ENCODE measurements at regions not wholly inside any gene's neighbourhood (a gene's known extent, or its start where the extent isn't known, plus 50 kb on each side); places are given as distances from the start of the nearest gene placed in this dataset.
"Not testable (repeated sequence)": the region's sequence is repeated elsewhere in the genome, so short reads cannot be mapped to it uniquely, and the experiment has no call there.

DNA sequence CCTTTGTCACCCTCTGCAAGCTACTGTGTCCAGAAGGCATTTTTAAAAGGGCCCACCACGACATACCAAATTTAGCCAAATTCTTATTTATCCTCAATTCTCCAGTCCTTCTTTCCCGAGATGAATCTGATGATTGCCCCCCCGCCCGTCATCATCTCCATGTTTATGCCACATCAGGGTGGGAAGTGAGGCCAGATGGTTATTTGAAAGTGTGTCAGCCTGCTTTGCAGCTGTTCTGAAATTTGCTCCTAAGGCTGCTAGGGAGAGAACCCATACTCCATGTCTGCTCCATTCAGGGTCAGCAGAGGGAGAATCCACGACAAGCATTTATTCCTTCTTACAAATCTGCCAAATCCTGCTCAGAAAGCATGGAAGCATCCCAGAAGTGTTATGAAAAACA is 337.8 kb downstream of the ADAMTS20 start:
- H3K4me3 ChIP-seq (ENCODE audit: low read length): no peak overlapping the region
- no peaks in the 10 kb centered on the region for H3K9me3 ChIP-seq (ENCODE audit: control insufficient read depth, low read length)
- DNase-seq (no peak), ATAC-seq (no peak)
- intact Hi-C loops (cut with DNase I): no loop called here
- H3K27ac ChIP-seq (ENCODE audit: low read length): no peak overlapping the region
- H3K4me1 ChIP-seq (ENCODE audit: control insufficient read depth, insufficient read depth, low read length): no peaks in the 10 kb centered on the region
- WGBS: 81% methylated on average over 5 of the region's 5 CpGs
- no peaks in the 10 kb centered on the region for H3K27me3 ChIP-seq (ENCODE audit: control insufficient read depth, insufficient read depth)

DNA sequence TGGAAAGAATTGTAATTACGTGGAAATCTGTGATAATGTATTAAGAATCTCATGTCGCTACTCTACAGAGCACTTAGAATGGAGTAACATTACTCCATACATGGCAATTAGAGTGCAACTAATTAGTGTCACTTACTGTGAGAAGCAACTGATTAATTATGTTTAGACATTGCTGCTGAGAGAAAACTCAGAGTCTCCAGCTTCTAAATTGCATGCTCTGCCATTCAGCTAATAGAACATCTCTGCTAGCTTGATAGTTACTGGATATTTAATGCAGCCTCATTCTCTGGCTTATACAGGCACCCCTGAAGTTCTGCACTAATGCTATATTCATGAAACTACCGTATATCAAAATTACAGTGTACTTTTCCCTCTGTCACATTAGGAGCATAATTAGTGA is 338.4 kb downstream of the ADAMTS20 start:
- intact Hi-C loops (cut with DNase I): no loop called here
- no peak overlapping the region for H3K27ac ChIP-seq (ENCODE audit: low read length)
- WGBS: 87% methylated on average over 3 of the region's 3 CpGs
- no peak for ATAC-seq
- H3K9me3 ChIP-seq (ENCODE audit: control insufficient read depth, low read length): no peaks in the 10 kb centered on the region
- no peak for DNase-seq
- no peaks in the 10 kb centered on the region for H3K4me1 ChIP-seq (ENCODE audit: control insufficient read depth, insufficient read depth, low read length)
- no peaks in the 10 kb centered on the region for H3K27me3 ChIP-seq (ENCODE audit: control insufficient read depth, insufficient read depth)
- H3K4me3 ChIP-seq (ENCODE audit: low read length): no peak overlapping the region

DNA sequence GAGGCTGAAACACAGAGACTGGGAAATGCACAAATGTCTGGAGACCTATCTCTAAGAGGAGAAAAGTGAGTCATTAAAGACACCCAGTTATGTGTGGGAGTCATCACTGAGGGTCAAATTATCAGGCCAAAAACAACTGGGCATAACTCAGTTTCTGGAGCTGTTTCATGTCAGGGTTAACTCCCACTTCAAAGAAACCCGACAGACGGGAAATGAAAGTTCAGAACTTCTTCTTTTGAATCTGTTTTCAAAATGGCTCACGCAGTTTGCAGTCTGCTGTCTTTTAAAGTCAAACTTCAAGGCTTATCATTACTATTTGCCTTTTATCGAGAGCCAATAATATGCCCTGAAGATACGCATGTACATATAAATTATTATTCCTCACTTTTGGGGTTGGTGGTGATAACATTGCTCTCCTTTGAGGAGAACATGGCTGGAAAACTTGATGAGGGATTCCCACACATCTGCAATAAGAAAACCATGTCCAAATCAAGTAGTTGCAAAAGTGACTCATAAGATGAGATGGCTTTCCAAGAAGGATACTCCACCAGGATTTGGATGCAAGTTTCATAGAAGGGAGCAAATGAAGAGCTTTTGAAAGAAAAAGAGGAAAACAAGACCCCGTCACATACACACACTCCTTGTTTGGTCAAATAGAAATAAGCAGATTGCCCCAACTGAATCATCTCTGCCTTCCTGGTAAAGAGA is 341.4 kb downstream of the ADAMTS20 start:
- ATAC-seq: peak in 1 of 2 donors; percentile 87
- H3K27ac ChIP-seq (ENCODE audit: low read length): no peak overlapping the region

DNA sequence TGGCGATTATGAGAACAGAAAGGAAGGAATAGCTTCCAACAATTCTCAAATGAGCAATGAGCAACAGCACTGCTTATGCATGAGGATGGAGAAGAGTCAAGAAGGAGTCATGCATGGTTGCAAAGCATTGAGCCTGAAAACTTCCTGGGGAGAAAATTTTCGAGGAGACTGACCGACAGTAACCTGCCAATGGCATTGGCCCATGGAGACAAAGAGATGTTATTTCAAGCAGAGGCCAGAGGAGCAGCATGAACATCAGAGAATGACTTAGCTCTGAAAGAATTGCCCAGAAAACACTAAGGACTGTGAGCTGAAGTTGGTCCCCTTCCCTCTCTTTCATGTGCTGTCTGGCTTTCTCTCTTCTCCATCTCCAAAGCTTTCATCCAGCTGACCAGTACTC is 343.4 kb downstream of the ADAMTS20 start:
- no peak for ATAC-seq
- no peak overlapping the region for H3K27ac ChIP-seq (ENCODE audit: low read length)
- 81% methylated on average over 3 of the region's 3 CpGs for WGBS
- no peaks in the 10 kb centered on the region for H3K27me3 ChIP-seq (ENCODE audit: control insufficient read depth, insufficient read depth)
- H3K9me3 ChIP-seq (ENCODE audit: control insufficient read depth, low read length): no peaks in the 10 kb centered on the region
- H3K4me3 ChIP-seq (ENCODE audit: low read length): no peak overlapping the region
- no peak for DNase-seq
- no peaks in the 10 kb centered on the region for H3K4me1 ChIP-seq (ENCODE audit: control insufficient read depth, insufficient read depth, low read length)
- intact Hi-C loops (cut with DNase I): no loop called here

More for the DNA sequence above, 341.4 kb downstream of the ADAMTS20 start:
- H3K27me3 ChIP-seq (ENCODE audit: control insufficient read depth, insufficient read depth): no peaks in the 10 kb centered on the region
- H3K4me1 ChIP-seq (ENCODE audit: control insufficient read depth, insufficient read depth, low read length): no peaks in the 10 kb centered on the region
- WGBS: 51% methylated on average over 6 of the region's 6 CpGs
- intact Hi-C loops (cut with DNase I): no loop called here
- DNase-seq: no peak
- no peak overlapping the region for H3K4me3 ChIP-seq (ENCODE audit: low read length)
- no peaks in the 10 kb centered on the region for H3K9me3 ChIP-seq (ENCODE audit: control insufficient read depth, low read length)

DNA sequence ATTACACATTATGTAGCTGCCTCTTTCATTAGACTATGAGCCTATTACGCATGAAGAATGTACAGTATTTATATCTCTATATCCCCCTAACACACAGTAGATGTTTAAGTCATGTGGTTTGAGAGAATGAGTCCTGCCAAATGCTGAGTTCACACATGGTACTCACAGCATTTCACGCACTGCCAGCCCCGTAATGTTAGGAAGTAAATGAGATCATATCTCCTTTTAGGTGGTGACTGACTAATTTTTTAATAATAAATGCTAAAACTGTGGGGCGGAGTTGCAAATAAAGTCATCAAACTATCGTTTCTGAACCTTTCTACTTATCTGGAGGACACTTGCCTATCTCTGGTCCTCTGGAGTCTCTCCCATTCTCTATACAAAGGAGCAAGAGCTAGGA is 343.8 kb downstream of the ADAMTS20 start:
- H3K9me3 ChIP-seq (ENCODE audit: control insufficient read depth, low read length): no peaks in the 10 kb centered on the region
- 81% methylated on average over 5 of the region's 5 CpGs for WGBS
- no peak for DNase-seq
- no peak for ATAC-seq
- no peak overlapping the region for H3K4me3 ChIP-seq (ENCODE audit: low read length)
- no peaks in the 10 kb centered on the region for H3K4me1 ChIP-seq (ENCODE audit: control insufficient read depth, insufficient read depth, low read length)
- intact Hi-C loops (cut with DNase I): no loop called here
- no peak overlapping the region for H3K27ac ChIP-seq (ENCODE audit: low read length)
- H3K27me3 ChIP-seq (ENCODE audit: control insufficient read depth, insufficient read depth): no peaks in the 10 kb centered on the region

DNA sequence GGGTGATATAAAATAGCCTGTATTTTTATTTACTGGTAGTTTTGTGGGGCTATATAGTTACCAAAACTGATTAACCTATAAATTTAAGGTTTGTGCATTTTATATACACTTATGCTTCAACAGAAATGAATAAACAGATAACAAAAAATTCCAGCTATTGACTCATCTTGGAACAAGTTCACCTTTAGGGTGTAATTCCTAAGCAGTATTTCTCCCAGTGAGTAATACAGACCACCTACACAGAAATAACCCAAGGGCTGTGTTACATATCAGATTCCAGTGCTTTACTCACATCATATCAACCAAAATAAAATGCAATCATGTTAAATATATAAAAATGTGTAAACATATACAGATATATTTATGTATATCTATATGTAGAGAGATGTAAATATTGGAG is 345.6 kb downstream of the ADAMTS20 start:
- H3K9me3 ChIP-seq (ENCODE audit: control insufficient read depth, low read length): no peaks in the 10 kb centered on the region
- no peak overlapping the region for H3K27ac ChIP-seq (ENCODE audit: low read length)
- intact Hi-C loops (cut with DNase I): no loop called here
- no peak for DNase-seq
- no peaks in the 10 kb centered on the region for H3K27me3 ChIP-seq (ENCODE audit: control insufficient read depth, insufficient read depth)
- no peaks in the 10 kb centered on the region for H3K4me1 ChIP-seq (ENCODE audit: control insufficient read depth, insufficient read depth, low read length)
- H3K4me3 ChIP-seq (ENCODE audit: low read length): no peak overlapping the region
- no peak for ATAC-seq

DNA sequence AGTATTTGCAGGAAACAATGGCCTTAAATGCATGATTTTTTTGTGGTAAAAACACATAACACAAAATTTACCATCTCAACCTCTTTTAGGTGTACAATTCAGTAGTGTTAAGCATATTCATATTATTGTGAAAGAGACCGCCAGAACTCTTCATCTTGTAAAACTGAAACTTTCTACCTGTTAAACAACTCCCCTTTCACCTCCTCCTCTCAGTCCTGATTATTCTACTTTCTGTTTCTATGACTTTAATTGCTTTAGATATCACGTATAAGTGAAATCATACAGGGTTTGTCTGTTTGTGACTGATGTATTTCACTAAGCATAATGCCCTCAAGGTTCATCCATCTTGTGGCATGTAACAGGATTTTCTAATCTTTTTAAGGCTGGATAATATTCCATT is 353.4 kb downstream of the ADAMTS20 start:
- DNase-seq (no peak), ATAC-seq (no peak)
- H3K9me3 ChIP-seq (ENCODE audit: control insufficient read depth, low read length): no peaks in the 10 kb centered on the region
- no peaks in the 10 kb centered on the region for H3K4me1 ChIP-seq (ENCODE audit: control insufficient read depth, insufficient read depth, low read length)
- intact Hi-C loops (cut with DNase I): no loop called here
- H3K4me3 ChIP-seq (ENCODE audit: low read length): no peak overlapping the region
- WGBS: 93% methylated on average over 2 of the region's 2 CpGs
- no peak overlapping the region for H3K27ac ChIP-seq (ENCODE audit: low read length)
- no peaks in the 10 kb centered on the region for H3K27me3 ChIP-seq (ENCODE audit: control insufficient read depth, insufficient read depth)

DNA sequence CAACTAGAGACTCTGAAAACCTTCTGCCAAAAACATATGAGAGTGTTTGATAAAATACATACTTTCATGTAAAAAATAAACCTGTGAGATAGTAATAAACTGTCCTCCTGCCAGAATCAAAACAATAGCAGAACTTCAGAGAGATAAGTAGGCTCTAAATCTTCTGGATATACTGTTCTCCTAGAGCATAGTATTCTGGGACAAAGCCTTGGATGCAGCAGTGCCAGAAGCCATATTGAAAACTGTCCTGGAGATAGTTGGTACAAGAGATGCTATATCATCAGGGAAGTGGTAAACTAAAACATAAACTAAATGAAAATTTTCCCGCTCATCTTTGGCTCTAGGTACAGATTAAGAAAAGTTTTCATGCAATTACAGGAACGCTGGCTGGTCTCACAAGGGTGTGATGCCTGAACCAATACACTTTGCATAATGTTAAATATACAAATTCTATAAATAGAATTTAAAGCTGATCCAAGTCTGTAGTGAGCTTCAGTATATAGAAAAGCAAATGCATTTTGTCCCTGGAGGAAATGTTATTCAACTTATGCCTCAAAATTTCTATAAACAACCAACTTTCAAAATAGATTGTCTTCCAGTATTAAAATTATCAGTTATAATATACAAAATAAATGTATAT is 355.6 kb downstream of the ADAMTS20 start:
- intact Hi-C loops (cut with DNase I): no loop called here
- Histone ChIP-seq H3K9me3 (ENCODE audit: control insufficient read depth, low read length) (no peaks in the 10 kb centered on the region), H3K4me3 (ENCODE audit: low read length) (no peak overlapping the region), H3K27me3 (ENCODE audit: control insufficient read depth, insufficient read depth) (no peaks in the 10 kb centered on the region), H3K27ac (ENCODE audit: low read length) (no peak overlapping the region), H3K4me1 (ENCODE audit: control insufficient read depth, insufficient read depth, low read length) (no peaks in the 10 kb centered on the region)
- DNase-seq (no peak), ATAC-seq (no peak)
- WGBS: 93% methylated on average over 2 of the region's 2 CpGs

DNA sequence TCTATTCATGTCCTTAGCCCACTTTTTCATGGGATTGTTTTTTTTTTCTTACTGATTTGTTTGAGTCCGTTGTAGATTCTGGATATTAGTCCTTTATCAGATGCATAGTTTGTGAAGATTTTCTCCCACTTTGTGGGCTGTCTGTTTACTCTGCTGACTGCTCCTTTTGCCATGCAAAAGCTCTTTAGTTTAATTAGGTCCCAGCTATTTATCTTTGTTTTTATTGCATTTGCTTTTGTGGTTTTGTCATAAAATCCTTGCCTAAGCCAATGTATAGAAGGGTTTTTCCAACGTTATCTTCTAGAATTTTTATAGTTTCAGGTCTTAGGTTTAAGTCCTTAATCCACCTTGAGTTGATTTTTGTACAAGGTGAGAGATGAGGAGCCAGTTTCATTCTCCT is 358.9 kb downstream of the ADAMTS20 start:
- ATAC-seq; H3K9me3 ChIP-seq (ENCODE audit: control insufficient read depth, low read length); H3K27me3 ChIP-seq (ENCODE audit: control insufficient read depth, insufficient read depth); H3K4me3 ChIP-seq (ENCODE audit: low read length); H3K4me1 ChIP-seq (ENCODE audit: control insufficient read depth, insufficient read depth, low read length); DNase-seq; H3K27ac ChIP-seq (ENCODE audit: low read length); intact Hi-C loops (cut with DNase I): not testable (repeated sequence)
- WGBS: 80% methylated on average over 2 of the region's 2 CpGs

DNA sequence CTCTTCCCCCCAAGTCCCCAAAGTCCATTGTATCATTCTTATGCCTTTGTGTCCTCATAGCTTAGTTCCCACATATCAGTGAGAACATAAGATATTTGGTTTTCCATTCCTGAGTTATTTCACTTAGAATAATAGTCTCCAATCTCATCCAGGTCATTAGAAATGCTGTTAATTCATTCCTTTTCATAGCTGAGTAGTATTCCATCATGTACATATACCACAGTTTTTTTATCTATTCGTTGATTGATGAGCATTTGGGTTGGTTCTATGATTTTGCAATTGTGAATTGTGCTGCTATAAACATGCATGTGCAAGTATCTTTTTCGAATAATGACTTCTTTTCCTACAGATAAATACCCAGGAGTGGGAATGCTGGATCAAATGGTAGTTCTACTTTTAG is 359.6 kb downstream of the ADAMTS20 start:
- H3K27me3 ChIP-seq (ENCODE audit: control insufficient read depth, insufficient read depth); H3K4me1 ChIP-seq (ENCODE audit: control insufficient read depth, insufficient read depth, low read length); H3K27ac ChIP-seq (ENCODE audit: low read length); DNase-seq; intact Hi-C loops (cut with DNase I); ATAC-seq; H3K9me3 ChIP-seq (ENCODE audit: control insufficient read depth, low read length); H3K4me3 ChIP-seq (ENCODE audit: low read length): not testable (repeated sequence)
- WGBS: 84% methylated on average over 2 of the region's 2 CpGs

DNA sequence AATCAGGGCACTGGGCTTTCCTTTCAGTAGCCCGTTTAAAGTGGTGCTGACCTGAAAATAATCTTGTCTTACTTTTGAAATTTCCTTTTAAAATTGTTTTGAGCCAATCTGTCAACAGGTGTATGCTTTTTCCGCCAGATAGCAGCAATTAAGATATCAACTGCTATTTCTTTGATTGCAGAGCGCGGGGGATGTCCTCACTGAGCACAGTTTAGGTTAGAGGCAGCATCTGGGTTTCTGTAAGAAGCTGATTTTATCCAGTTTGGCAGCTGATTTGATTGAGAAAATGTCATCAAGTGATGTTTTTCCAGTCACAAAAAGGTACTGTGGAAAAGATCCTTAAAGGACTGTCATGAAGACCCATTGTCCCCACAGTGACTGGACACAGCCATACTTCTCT is 371.8 kb downstream of the ADAMTS20 start:
- intact Hi-C loops (cut with DNase I): no loop called here
- no peaks in the 10 kb centered on the region for H3K4me1 ChIP-seq (ENCODE audit: control insufficient read depth, insufficient read depth, low read length)
- no peak overlapping the region for H3K27ac ChIP-seq (ENCODE audit: low read length)
- no peak for DNase-seq
- 59% methylated on average over 4 of the region's 4 CpGs for WGBS
- ATAC-seq: no peak
- H3K9me3 ChIP-seq (ENCODE audit: control insufficient read depth, low read length): no peaks in the 10 kb centered on the region
- no peak overlapping the region for H3K4me3 ChIP-seq (ENCODE audit: low read length)
- H3K27me3 ChIP-seq (ENCODE audit: control insufficient read depth, insufficient read depth): no peaks in the 10 kb centered on the region

DNA sequence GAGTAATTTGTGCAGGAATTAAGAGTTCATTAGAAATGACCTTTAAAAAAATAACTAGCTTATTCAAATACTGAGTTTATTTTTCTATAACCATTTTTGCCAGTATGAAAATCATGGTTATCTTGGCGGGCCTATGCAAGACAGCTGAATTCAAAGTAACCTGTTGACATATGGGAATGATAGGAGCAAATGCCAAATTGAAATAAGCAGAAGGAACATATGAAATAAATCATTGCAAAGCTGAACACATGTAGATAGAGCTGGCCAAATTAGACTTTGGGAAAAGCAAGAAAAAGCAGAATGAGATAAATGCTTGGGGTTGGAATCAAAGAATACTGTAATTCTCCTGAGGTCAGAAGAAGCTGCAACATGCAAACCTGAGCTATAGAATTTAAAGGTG is 372.5 kb downstream of the ADAMTS20 start:
- Histone ChIP-seq H3K4me3 (ENCODE audit: low read length) (no peak overlapping the region), H3K27ac (ENCODE audit: low read length) (no peak overlapping the region), H3K27me3 (ENCODE audit: control insufficient read depth, insufficient read depth) (no peaks in the 10 kb centered on the region), H3K4me1 (ENCODE audit: control insufficient read depth, insufficient read depth, low read length) (no peaks in the 10 kb centered on the region), H3K9me3 (ENCODE audit: control insufficient read depth, low read length) (no peaks in the 10 kb centered on the region)
- DNase-seq (no peak), ATAC-seq (no peak)
- 53% methylated on average over 1 of the region's 1 CpG for WGBS
- intact Hi-C loops (cut with DNase I): no loop called here
